Neural cell (in vitro differentiated cells): ENCODE measurements at regions not wholly inside any gene's neighbourhood (a gene's known extent, or its start where the extent isn't known, plus 50 kb on each side); places are given as distances from the start of the nearest gene placed in this dataset.

Source experiments
- H2AFZ ChIP-seq: fragments of 200-600, 300-800 bp; sonication (generic), shearing (Covaris generic); 2 replicates; pipeline ENCODE4 v1.6.0; 2014; ENCODE audit warnings: low read depth, mild to moderate bottlenecking, antibody characterized with exemption, low read length, moderate library complexity
- H3F3A ChIP-seq: fragments of 200-600 bp; shearing (Covaris generic); 2 replicates; pipeline ENCODE4 v1.6.1; 2016; ENCODE audit warnings: mild to moderate bottlenecking, moderate library complexity, mixed read lengths, antibody characterized with exemption, low read length; ENCODE audit not compliant: insufficient read depth, poor library complexity, severe bottlenecking
- H3K27ac ChIP-seq: fragments of 200-600, 300-800 bp; sonication (generic), shearing (Covaris generic); 2 replicates; pipeline ENCODE4 v1.5.1; 2014; ENCODE audit warnings: mild to moderate bottlenecking, low read length, moderate library complexity
- H3K27me3 ChIP-seq: fragments of 300-800, 200-600 bp; sonication (generic), shearing (Covaris generic); 2 replicates; pipeline ENCODE4 v1.6.0; 2014; ENCODE audit warnings: mild to moderate bottlenecking, low read depth, low read length, moderate library complexity; ENCODE audit not compliant: insufficient read depth
- H3K36me3 ChIP-seq: fragments of 300-800, 200-600 bp; sonication (generic), shearing (Covaris generic); 2 replicates; pipeline ENCODE4 v1.5.1; 2014; ENCODE audit warnings: mild to moderate bottlenecking, antibody characterized with exemption, low read length, moderate library complexity; ENCODE audit not compliant: insufficient read depth
- H3K4me2 ChIP-seq: fragments of 300-800, 200-600 bp; sonication (generic), shearing (Covaris generic); 2 replicates; pipeline ENCODE4 v1.6.0; 2014; ENCODE audit warnings: mild to moderate bottlenecking, low read length
- H3K4me3 ChIP-seq: fragments of 300-800, 200-600 bp; sonication (generic), shearing (Covaris generic); 2 replicates; pipeline ENCODE4 v1.5.1; 2014; ENCODE audit warnings: mild to moderate bottlenecking, low read length, moderate library complexity
- H3K79me2 ChIP-seq: fragments of 200-600 bp; shearing (Covaris generic); replicated peaks from 2 replicates; pipeline ENCODE4 v1.6.0; 2014; ENCODE audit warnings: mild to moderate bottlenecking, low read length, moderate library complexity; ENCODE audit not compliant: insufficient read depth
- H3K9ac ChIP-seq: fragments of 300-800, 200-600 bp; sonication (generic), shearing (Covaris generic); 2 replicates; pipeline ENCODE4 v1.6.1; 2016; ENCODE audit warnings: mild to moderate bottlenecking, low read length, mixed read lengths
- H3K9me2 ChIP-seq: fragments of 200-600 bp; shearing (Covaris generic); 2 replicates; pipeline ENCODE4 v1.6.1; 2016; ENCODE audit warnings: mild to moderate bottlenecking, low read length, mixed read lengths; ENCODE audit not compliant: insufficient read depth
- H3K9me3 ChIP-seq: fragments of 200-600, 300-800 bp; sonication (generic), shearing (Covaris generic); 2 replicates; pipeline ENCODE4 v1.6.1; 2016; ENCODE audit warnings: mild to moderate bottlenecking, mixed run types, low read length, moderate library complexity, mixed read lengths
- H4K20me1 ChIP-seq: fragments of 200-600 bp; shearing (Covaris generic); 2 replicates; pipeline ENCODE4 v1.6.1; 2016; ENCODE audit warnings: mild to moderate bottlenecking, mixed run types; ENCODE audit not compliant: insufficient read depth
- CTCF ChIP-seq: fragments of 450-650 bp; IDR thresholded peaks from 2 replicates; pipeline ENCODE4 v1.5.1; 2014; ENCODE audit warnings: antibody characterized with exemption, mild to moderate bottlenecking, moderate library complexity; ENCODE audit not compliant: poor library complexity, severe bottlenecking
- EP300 ChIP-seq: fragments of 450-650 bp; conservative IDR thresholded peaks from 2 replicates; pipeline ENCODE4 v1.6.1; 2014; ENCODE audit warnings: antibody characterized with exemption, mild to moderate bottlenecking, moderate library complexity; ENCODE audit not compliant: poor library complexity, severe bottlenecking
- EZH2 ChIP-seq: fragments of 200-600, 300-800 bp; shearing (Covaris generic), sonication (generic); IDR thresholded peaks from 2 replicates; pipeline ENCODE4 v1.6.1; 2014; ENCODE audit warnings: antibody characterized with exemption, low read length, borderline replicate concordance, mild to moderate bottlenecking; ENCODE audit not compliant: insufficient read depth, poor library complexity, severe bottlenecking
- MXI1 ChIP-seq: fragments of 450-650 bp; conservative IDR thresholded peaks from 2 replicates; pipeline ENCODE4 v1.6.1; 2014; ENCODE audit warnings: antibody characterized with exemption, mild to moderate bottlenecking; ENCODE audit not compliant: poor library complexity, severe bottlenecking
- POLR2AphosphoS5 ChIP-seq: IDR thresholded peaks from 2 replicates; pipeline ENCODE4 v1.6.1; 2012
- RAD21 ChIP-seq: fragments of 450-650 bp; conservative IDR thresholded peaks from 2 replicates; pipeline ENCODE4 v1.6.1; 2014; ENCODE audit warnings: antibody characterized with exemption, mild to moderate bottlenecking, moderate library complexity
- REST ChIP-seq: IDR thresholded peaks from 2 replicates; pipeline ENCODE4 v1.6.1; 2012; ENCODE audit warnings: borderline replicate concordance
- SMC3 ChIP-seq: fragments of 450-650 bp; conservative IDR thresholded peaks from 2 replicates; pipeline ENCODE4 v1.6.1; 2014; ENCODE audit warnings: antibody characterized with exemption, mild to moderate bottlenecking, moderate library complexity; ENCODE audit not compliant: poor library complexity
- TAF1 ChIP-seq: IDR thresholded peaks from 2 replicates; pipeline ENCODE4 v1.6.1; 2012; ENCODE audit warnings: low read depth

GRCh38 chr16:6038941-6039645 lies 941.5 kb upstream of the EEF2KMT start:
- no peaks in the 10 kb centered on the region for H4K20me1 ChIP-seq
- no peak overlapping the region for H3K9ac ChIP-seq
- H3K9me2 ChIP-seq = no peaks in the 10 kb centered on the region
- no peaks in the 10 kb centered on the region for H3K27me3 ChIP-seq
- TF ChIP-seq MXI1 (no peak), SMC3 (no peak), TAF1 (no peak), RAD21 (no peak), POLR2AphosphoS5 (no peak), EP300 (no peak), EZH2 (no peak), CTCF (no peak), REST (no peak)
- no peak overlapping the region for H3K4me3 ChIP-seq
- H2AFZ ChIP-seq = no peak overlapping the region
- no peak overlapping the region for H3K4me2 ChIP-seq
- H3K9me3 ChIP-seq = no peaks in the 10 kb centered on the region
- peaks cover 26% of the 10 kb centered on the region for H3K79me2 ChIP-seq
- H3F3A ChIP-seq = no peaks in the 10 kb centered on the region
- H3K36me3 ChIP-seq = no peaks in the 10 kb centered on the region
- no peak overlapping the region for H3K27ac ChIP-seq

GRCh38 chr16:6035161-6035560 lies 937.6 kb upstream of the EEF2KMT start:
- Histone ChIP-seq H3K27ac (no peak overlapping the region), H3K9ac (no peak overlapping the region), H3F3A (no peaks in the 10 kb centered on the region), H3K4me2 (no peak overlapping the region), H3K9me3 (no peaks in the 10 kb centered on the region), H4K20me1 (no peaks in the 10 kb centered on the region), H3K4me3 (no peak overlapping the region), H3K27me3 (no peaks in the 10 kb centered on the region), H3K36me3 (no peaks in the 10 kb centered on the region), H3K9me2 (no peaks in the 10 kb centered on the region), H3K79me2 (peaks cover 20% of the 10 kb centered on the region), H2AFZ (no peak overlapping the region)
- no peak for TF ChIP-seq MXI1

- Histone ChIP-seq H3K9ac (no peak overlapping the region), H2AFZ (no peak overlapping the region), H3K9me2 (no peaks in the 10 kb centered on the region), H3K4me2 (no peak overlapping the region), H4K20me1 (no peaks in the 10 kb centered on the region), H3K36me3 (no peaks in the 10 kb centered on the region), H3F3A (no peaks in the 10 kb centered on the region), H3K27ac (no peak overlapping the region), H3K79me2 (peaks cover 25% of the 10 kb centered on the region), H3K27me3 (no peaks in the 10 kb centered on the region), H3K9me3 (no peaks in the 10 kb centered on the region), H3K4me3 (no peak overlapping the region)
- TF ChIP-seq EZH2 = no peak
- TF ChIP-seq RAD21 = no peak
- TF ChIP-seq MXI1 = no peak
- no peak for TF ChIP-seq EP300
- TF ChIP-seq CTCF = no peak
- no peak for TF ChIP-seq REST
- no peak for TF ChIP-seq SMC3
- TF ChIP-seq POLR2AphosphoS5 = no peak
- TF ChIP-seq TAF1 = no peak
Measured at GRCh38 chr16:6034511-6034910, 936.9 kb upstream of the EEF2KMT start.
